ENCODE measurements at regions not wholly inside any gene's neighbourhood (a gene's known extent, or its start where the extent isn't known, plus 50 kb on each side); places are given as distances from the start of the nearest gene placed in this dataset.

GRCh38 chr21:14050121-14050520 lies 160.6 kb downstream of the LIPI start:
- H3K4me2 ChIP-seq (ENCODE audit: insufficient read depth, low read length): no peak overlapping the region
- DNase-seq (ENCODE audit: low read depth, low spot score) (no peak), FAIRE-seq (no peak)
- H3K27me3 ChIP-seq (ENCODE audit: control insufficient read depth in 2 of 2, insufficient read depth in 2 of 2, low read length in 2 of 2): no peaks in the 10 kb centered on the region
- no peaks in the 10 kb centered on the region for H3K9me1 ChIP-seq (replicated peaks; ENCODE audit: control insufficient read depth, extremely low read depth, insufficient read depth, low read length)
- CTCF ChIA-PET: no interaction called here
- no peaks in the 10 kb centered on the region for H3K79me2 ChIP-seq (ENCODE audit: control insufficient read depth, insufficient read depth, low read length)
- no peaks in the 10 kb centered on the region for H3K36me3 ChIP-seq (ENCODE audit: control insufficient read depth in 2 of 2, extremely low read depth in 1 of 2, insufficient read depth in 2 of 2, low read length in 2 of 2)
- no peak for TF ChIP-seq EZH2 (IDR thresholded peaks at IDR 0.05; ENCODE audit: borderline replicate concordance, low read depth, low read length, severe bottlenecking)
- TF ChIP-seq MAX (IDR thresholded peaks at IDR 0.05; ENCODE audit: insufficient read depth, insufficient read length): no peak
- TF ChIP-seq CTCF (IDR thresholded peaks at IDR 0.05; ENCODE audit: extremely low read depth in 1 of 2, insufficient read depth in 1 of 2, low read depth in 1 of 2, low read length in 2 of 2): no peak
- intact Hi-C loops (cut with micrococcal nuclease) (no loop called here), dilution Hi-C loops (cut with MboI; ENCODE audit: extremely low pct_ligation_motif_present, low sequenced_read_pairs) (no loop called here)
- POLR2A ChIA-PET: no interaction called here
- no peak overlapping the region for H3K27ac ChIP-seq (ENCODE audit: insufficient read depth, low read depth, low read length)
- BruUV-seq (replicated peaks): no TSS peak
- no peak overlapping the region for H3K4me3 ChIP-seq (replicated peaks in 1 of 3; ENCODE audit: insufficient read depth in 1 of 3, low read depth in 1 of 3, low read length in 3 of 3)
- H3K9me3 ChIP-seq (replicated peaks; ENCODE audit: control insufficient read depth, insufficient read depth, low read length): no peaks in the 10 kb centered on the region
- H3K9ac ChIP-seq (replicated peaks; ENCODE audit: extremely low read depth, insufficient read depth, low read length): no peak overlapping the region
- H4K20me1 ChIP-seq (replicated peaks; ENCODE audit: control insufficient read depth, extremely low read depth, insufficient read depth, low read length): no peaks in the 10 kb centered on the region
- no peak overlapping the region for H2AFZ ChIP-seq (ENCODE audit: low read depth, low read length)
- H3K4me1 ChIP-seq (ENCODE audit: control insufficient read depth, extremely low read depth, insufficient read depth, low read length): no peaks in the 10 kb centered on the region

GRCh38 chr21:14046401-14046800 lies 164.4 kb downstream of the LIPI start:
- H4K20me1 ChIP-seq (replicated peaks; ENCODE audit: control insufficient read depth, extremely low read depth, insufficient read depth, low read length): no peaks in the 10 kb centered on the region
- H3K36me3 ChIP-seq (ENCODE audit: control insufficient read depth in 2 of 2, extremely low read depth in 1 of 2, insufficient read depth in 2 of 2, low read length in 2 of 2): no peaks in the 10 kb centered on the region
- H3K9me3 ChIP-seq (replicated peaks; ENCODE audit: control insufficient read depth, insufficient read depth, low read length): no peaks in the 10 kb centered on the region
- no peak overlapping the region for H3K4me3 ChIP-seq (replicated peaks in 1 of 3; ENCODE audit: insufficient read depth in 1 of 3, low read depth in 1 of 3, low read length in 3 of 3)
- CTCF ChIA-PET: no interaction called here
- no peak overlapping the region for H3K4me2 ChIP-seq (ENCODE audit: insufficient read depth, low read length)
- H3K9me1 ChIP-seq (replicated peaks; ENCODE audit: control insufficient read depth, extremely low read depth, insufficient read depth, low read length): no peaks in the 10 kb centered on the region
- TF ChIP-seq MAX (IDR thresholded peaks at IDR 0.05; ENCODE audit: insufficient read depth, insufficient read length) (no peak), CTCF (IDR thresholded peaks at IDR 0.05; ENCODE audit: extremely low read depth in 1 of 2, insufficient read depth in 1 of 2, low read depth in 1 of 2, low read length in 2 of 2) (no peak), FOS (IDR thresholded peaks at IDR 0.05; ENCODE audit: borderline replicate concordance, insufficient read depth, low read length) (no peak), EZH2 (IDR thresholded peaks at IDR 0.05; ENCODE audit: borderline replicate concordance, low read depth, low read length, severe bottlenecking) (no peak), POLR2AphosphoS5 (IDR thresholded peaks at IDR 0.05; ENCODE audit: insufficient read depth, low read depth, low read length) (no peak), MYC (IDR thresholded peaks at IDR 0.05; ENCODE audit: low read depth, low read length) (no peak), JUN (IDR thresholded peaks at IDR 0.05; ENCODE audit: borderline replicate concordance, insufficient read depth, insufficient read length, low read depth) (no peak), POLR2A (IDR thresholded peaks at IDR 0.05; ENCODE audit: low read depth, low read length) (no peak), GATA2 (IDR thresholded peaks at IDR 0.05; ENCODE audit: insufficient read depth, insufficient read length, low read depth, low read length) (no peak)
- H3K4me1 ChIP-seq (ENCODE audit: control insufficient read depth, extremely low read depth, insufficient read depth, low read length): no peaks in the 10 kb centered on the region
- no peak for FAIRE-seq
- no peak overlapping the region for H3K27ac ChIP-seq (ENCODE audit: insufficient read depth, low read depth, low read length)
- H3K79me2 ChIP-seq (ENCODE audit: control insufficient read depth, insufficient read depth, low read length): no peaks in the 10 kb centered on the region
- DNase-seq (ENCODE audit: low read depth, low spot score): no peak
- H2AFZ ChIP-seq (ENCODE audit: low read depth, low read length): no peak overlapping the region
- H3K27me3 ChIP-seq (ENCODE audit: control insufficient read depth in 2 of 2, insufficient read depth in 2 of 2, low read length in 2 of 2): no peaks in the 10 kb centered on the region
- POLR2A ChIA-PET: no interaction called here
- H3K9ac ChIP-seq (replicated peaks; ENCODE audit: extremely low read depth, insufficient read depth, low read length): no peak overlapping the region
- BruUV-seq (replicated peaks): no TSS peak
- dilution Hi-C loops (cut with MboI; ENCODE audit: extremely low pct_ligation_motif_present, low sequenced_read_pairs) (no loop called here), intact Hi-C loops (cut with micrococcal nuclease) (no loop called here)

Data from endothelial cell of umbilical vein (primary cell).